GM19238 (cell line): ENCODE measurements at regions not wholly inside any gene's neighbourhood (a gene's known extent, or its start where the extent isn't known, plus 50 kb on each side); places are given as distances from the start of the nearest gene placed in this dataset.
"Not testable (repeated sequence)": the region's sequence is repeated elsewhere in the genome, so short reads cannot be mapped to it uniquely, and the experiment has no call there.

Experiments
- DNase-seq: peaks from one replicate; pipeline ENCODE4 v3.0.0; 2011; ENCODE audit warnings: low spot score; ENCODE audit not compliant: insufficient read length

DNA sequence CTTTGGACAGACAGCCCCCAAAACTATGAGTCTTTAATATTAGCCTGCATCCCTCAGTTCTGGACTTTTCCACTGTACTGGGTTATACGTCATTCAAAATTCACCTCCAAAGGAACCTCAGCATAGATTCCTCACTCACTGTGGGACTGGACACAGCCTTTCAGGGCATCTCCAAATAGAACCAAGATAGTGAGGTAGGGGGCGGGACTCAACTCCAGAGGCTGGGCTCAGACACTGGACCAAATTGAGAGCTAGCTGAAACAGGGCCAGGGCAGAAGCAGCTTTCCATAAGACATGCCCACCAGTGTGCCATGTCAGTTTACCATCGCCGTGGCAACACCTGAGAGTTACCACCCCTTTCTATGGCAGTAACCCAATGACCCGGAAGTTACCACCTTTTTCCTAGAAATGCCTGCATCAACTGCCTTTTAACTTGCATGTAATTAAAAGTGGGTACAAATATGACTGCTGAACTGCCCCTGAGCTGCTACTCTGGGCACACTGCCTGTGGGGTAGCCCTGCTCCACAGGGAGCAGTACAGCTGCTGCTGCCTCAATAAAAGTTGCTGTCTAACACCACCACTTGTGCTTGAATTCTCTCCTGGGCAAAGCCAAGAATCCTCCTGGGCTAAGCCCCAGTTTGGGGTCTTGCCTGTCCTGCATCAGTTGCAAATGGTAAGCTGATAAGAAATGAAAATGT is 274.7 kb downstream of the ANAPC1 start:
- not testable (repeated sequence) for DNase-seq

DNA sequence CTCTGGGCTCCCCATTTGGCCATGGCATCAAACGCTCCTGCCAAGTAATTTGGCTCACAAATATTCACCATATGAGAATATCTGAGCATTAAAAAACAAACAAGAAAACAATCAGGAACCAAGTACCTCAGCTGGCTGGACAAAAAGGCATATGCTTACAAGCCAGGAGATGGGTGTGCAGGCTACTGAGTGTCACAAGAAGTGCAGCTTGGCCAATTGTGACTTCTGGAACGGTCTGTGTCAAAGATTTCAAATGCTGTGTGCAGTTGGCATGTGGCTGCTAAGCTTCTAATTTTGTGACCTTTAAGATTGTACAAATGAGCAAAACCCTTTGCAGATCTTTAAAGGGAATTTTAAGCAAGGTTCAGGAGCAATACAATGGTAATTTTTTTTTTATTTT is 274.0 kb downstream of the ANAPC1 start:
- not testable (repeated sequence) for DNase-seq

DNA sequence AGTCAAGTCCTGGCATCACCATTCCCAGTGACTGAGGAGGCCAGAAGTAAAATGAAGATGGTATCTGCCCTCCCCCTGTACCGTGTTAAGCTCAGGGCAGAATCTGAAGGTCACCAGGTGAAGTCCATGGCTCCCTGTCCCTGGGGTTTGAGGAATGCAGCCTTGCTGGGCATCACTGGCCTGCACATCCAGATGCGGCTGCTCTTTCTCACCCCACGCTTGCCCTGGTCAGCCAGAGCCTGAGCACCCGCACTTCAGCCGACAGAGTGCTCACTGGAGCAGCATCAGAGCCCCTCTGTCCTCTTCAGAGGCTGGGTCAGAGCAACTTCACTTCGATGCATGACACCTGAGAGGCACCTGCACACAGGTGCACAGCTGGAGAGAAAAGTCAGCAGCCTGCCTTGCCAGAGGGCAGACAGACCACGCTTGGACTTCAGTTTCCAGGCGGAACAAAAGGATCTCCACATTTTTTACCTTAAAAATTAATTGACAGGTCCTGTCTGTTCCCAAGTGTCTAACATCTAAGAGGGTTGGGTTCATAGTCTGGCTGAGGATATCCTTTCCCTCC is 267.3 kb downstream of the ANAPC1 start:
- DNase-seq = no peak

GRCh38 chr2:111617299-111618225 is 266.4 kb downstream of the ANAPC1 start:
- no peak for DNase-seq

- no peak for DNase-seq
Measured at GRCh38 chr2:111618226-111618977, 265.6 kb downstream of the ANAPC1 start.

- no peak for DNase-seq
Measured at GRCh38 chr2:111618978-111619902, 264.8 kb downstream of the ANAPC1 start.

- no peak for DNase-seq
Measured at GRCh38 chr2:111620281-111620680, 263.7 kb downstream of the ANAPC1 start.

GRCh38 chr2:111622859-111623258 is 261.1 kb downstream of the ANAPC1 start:
- no peak for DNase-seq

DNA sequence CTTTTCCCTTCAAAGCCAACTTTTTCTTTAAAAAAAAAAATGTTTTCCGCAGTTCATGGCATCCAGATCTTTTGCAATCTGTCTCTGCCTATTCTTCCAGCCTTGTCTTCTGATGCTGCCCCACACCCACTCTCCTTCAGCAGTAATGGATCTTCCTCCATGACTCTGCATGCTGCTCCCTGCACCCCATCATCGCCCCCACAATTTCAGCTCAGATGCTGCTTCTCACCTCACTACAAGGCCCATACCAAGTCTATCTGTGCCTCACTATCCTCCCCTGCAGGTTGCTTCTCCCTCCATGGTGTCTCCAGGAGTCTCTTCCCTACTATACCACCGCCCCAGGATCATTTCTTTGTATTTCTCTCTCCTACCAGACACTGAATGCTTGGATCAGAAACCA is 260.6 kb downstream of the ANAPC1 start:
- no peak for DNase-seq

DNA sequence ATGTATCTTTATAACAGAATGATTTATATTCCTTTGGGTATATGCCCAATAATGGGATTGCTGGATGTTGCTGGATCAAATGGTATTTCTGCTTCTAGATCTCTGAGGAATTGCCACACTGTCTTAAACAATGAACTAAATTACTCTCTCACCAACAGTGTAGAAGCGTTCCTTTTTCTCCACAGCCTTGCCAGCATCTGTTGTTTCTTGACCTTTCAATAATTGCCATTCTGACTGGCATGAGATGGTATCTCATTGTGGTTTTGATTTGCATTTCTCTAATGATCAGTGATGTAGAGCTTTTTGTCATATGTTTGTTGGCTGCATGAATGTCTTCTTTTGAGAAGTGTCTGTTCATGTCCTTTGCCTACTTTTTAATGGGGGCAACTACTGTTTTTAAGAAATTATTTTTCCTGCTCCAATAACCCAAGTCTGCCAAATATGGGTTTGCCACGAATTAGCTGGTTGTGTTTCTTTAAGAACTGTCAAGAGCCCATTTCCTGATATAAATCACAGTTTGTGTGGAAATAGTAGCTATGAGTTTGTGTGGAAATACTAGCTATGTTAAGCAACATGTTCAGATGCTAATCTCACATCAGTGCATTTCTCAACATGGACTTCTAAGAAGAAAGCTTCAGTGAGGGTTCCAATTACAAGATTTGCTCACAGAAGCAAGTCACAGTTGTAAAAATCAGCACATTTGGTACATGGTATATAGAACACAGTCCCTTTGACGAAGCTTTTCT is 259.4 kb downstream of the ANAPC1 start:
- no peak for DNase-seq

GRCh38 chr2:111625157-111625537 is 258.8 kb downstream of the ANAPC1 start:
- DNase-seq = not testable (repeated sequence)

GRCh38 chr2:111626037-111626864 is 257.7 kb downstream of the ANAPC1 start:
- DNase-seq = no peak

- DNase-seq = no peak
Measured at GRCh38 chr2:111626865-111627163, 257.2 kb downstream of the ANAPC1 start.

- DNase-seq = no peak
Measured at GRCh38 chr2:111627256-111627655, 256.7 kb downstream of the ANAPC1 start.

GRCh38 chr2:111628221-111628620 is 255.8 kb downstream of the ANAPC1 start:
- DNase-seq = no peak

DNA sequence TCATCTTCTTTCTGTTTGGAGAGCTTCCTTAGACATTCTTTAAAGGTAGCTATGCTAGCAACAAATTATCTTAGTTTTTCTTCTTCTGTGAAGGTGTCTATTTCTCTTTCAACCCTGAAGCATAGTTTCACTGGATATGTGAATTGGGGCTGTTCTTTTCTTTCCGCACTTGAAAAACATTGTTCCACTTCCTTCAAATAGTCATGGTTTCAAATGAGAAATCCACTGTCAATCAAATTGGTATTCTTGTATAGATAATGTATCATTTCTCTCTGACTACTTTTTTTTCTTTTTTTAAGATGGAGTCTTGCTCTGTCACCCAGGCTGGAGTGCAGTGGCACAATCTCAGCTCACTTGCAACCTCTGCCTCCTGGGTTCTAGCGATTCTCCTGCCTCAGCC is 254.0 kb downstream of the ANAPC1 start:
- DNase-seq = no peak

DNA sequence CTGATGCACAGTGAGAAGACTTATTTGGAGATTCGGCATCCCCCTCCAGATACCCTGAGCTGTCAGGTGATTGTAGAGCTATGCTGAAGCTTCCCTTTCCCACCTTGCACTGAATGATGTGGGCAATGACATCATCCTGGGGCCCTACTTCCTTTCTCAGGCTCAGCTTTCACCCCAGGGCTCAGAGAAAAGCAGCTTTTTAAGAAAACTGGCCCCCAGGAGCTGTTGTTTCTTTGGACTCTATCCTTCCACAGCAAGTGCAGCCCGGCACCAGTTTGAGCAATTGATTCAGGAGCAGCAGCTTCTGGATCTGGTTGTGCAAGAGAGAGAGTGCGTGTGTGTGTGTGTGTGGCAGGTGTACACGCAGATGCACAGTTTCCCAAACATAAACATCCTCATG is 251.3 kb downstream of the ANAPC1 start:
- DNase-seq = no peak

DNA sequence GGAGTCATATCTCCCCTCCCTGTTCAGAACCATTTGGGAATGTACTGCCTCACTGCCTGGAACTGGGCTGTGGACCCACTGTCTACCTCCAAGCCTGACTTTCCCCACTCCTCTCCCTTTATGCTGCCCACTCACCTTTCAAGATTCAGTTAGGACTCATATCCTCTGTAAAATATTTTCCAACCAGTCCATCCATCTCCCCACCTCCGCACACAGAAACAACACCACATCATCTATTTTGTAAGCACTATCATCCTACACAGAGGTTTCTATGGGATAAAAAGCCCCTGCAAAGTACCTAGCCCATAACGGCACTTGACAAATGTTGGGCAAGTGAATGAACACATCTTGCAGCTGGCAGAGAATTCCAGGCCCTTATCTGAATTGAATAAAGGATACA is 250.8 kb downstream of the ANAPC1 start:
- no peak for DNase-seq

DNA sequence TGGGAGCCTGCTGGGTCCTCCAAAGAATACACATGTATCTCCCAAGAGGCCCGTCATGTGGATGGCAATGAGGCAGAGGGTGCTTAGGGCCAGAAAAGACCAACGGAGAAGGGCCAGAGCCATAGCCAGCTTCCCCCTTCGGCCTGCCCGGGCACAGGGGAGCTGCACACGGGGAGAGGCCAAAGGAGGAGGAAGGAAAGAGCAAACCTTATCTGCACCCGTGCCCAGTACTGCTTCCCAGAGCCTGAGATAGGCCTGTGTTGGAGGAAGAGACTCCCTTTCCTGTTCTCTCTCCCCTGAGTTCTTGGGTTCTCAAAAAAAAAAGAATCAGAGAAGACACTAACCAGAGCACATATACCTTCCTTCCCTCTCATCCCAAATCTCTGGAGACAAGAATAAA is 250.3 kb downstream of the ANAPC1 start:
- DNase-seq = no peak
